HEK293T (cell line): ENCODE measurements at regions not wholly inside any gene's neighbourhood (a gene's known extent, or its start where the extent isn't known, plus 50 kb on each side); places are given as distances from the start of the nearest gene placed in this dataset.

Experiments
- BHLHE40 ChIP-seq: fragments of 450-650 bp; IDR thresholded peaks from 2 replicates; pipeline ENCODE4 v1.6.1; 2016; ENCODE audit warnings: mild to moderate bottlenecking, moderate library complexity, borderline replicate concordance
- FOXA1 ChIP-seq: fragments of 450-650 bp; IDR thresholded peaks from 2 replicates; pipeline ENCODE4 v1.6.1; 2016; ENCODE audit warnings: mild to moderate bottlenecking
- FOXK2 ChIP-seq: fragments of 450-650 bp; IDR thresholded peaks from 2 replicates; pipeline ENCODE4 v1.6.1; 2016; ENCODE audit warnings: mild to moderate bottlenecking
- FOXM1 ChIP-seq: fragments of 450-650 bp; IDR thresholded peaks from 2 replicates; pipeline ENCODE4 v1.6.1; 2017; ENCODE audit warnings: mild to moderate bottlenecking, borderline replicate concordance
- HDGF ChIP-seq: fragments of 450-650 bp; IDR thresholded peaks from 2 replicates; pipeline ENCODE4 v1.6.1; 2017; ENCODE audit warnings: antibody characterized with exemption, borderline replicate concordance
- SUZ12 ChIP-seq: fragments of 450-650 bp; IDR thresholded peaks from 2 replicates; pipeline ENCODE4 v1.6.1; 2016; ENCODE audit warnings: mild to moderate bottlenecking

- TF ChIP-seq FOXM1 (no peak), HDGF (no peak), FOXA1 (no peak), SUZ12 (no peak), FOXK2 (no peak), BHLHE40 (no peak)
These were observed 164.0 kb downstream of the MBD2 start for GRCh38 chr18:54060343-54061005.
